H1 (cell line): ENCODE measurements at regions not wholly inside any gene's neighbourhood (a gene's known extent, or its start where the extent isn't known, plus 50 kb on each side); places are given as distances from the start of the nearest gene placed in this dataset.

Experiments used
- CEBPB ChIP-seq: IDR thresholded peaks from 2 replicates; pipeline ENCODE4 v1.6.1; 2012; ENCODE audit warnings: low read depth, low read length
- CTCF ChIP-seq, 3 experiments: IDR thresholded peaks; 1 replicate in 2 of 3; 2 replicates in 1 of 3; pipeline versions ENCODE4 v1.5.1 to v1.6.1; 2011; ENCODE audit warnings: low read length in 3 of 3, mild to moderate bottlenecking in 3 of 3, inconsistent platforms in 2 of 3, low read depth in 1 of 3, moderate library complexity in 1 of 3; ENCODE audit not compliant: insufficient read depth in 1 of 3; ENCODE audit errors: control extremely low read depth in 1 of 3
- FOSL1 ChIP-seq: IDR thresholded peaks from 2 replicates; pipeline ENCODE4 v1.6.1; 2011; ENCODE audit warnings: mild to moderate bottlenecking, low read depth, low read length, moderate library complexity; ENCODE audit not compliant: insufficient read depth
- NRF1 ChIP-seq: IDR thresholded peaks from 2 replicates; pipeline ENCODE4 v1.6.1; 2011; ENCODE audit warnings: mild to moderate bottlenecking, low read depth, low read length, improper control_type of control experiment
- POLR2A ChIP-seq, 2 experiments: IDR thresholded peaks; 1 replicate in 1 of 2; 2 replicates in 1 of 2; pipeline ENCODE4 v1.6.1; 2011; ENCODE audit warnings: low read depth in 2 of 2, low read length in 2 of 2, mild to moderate bottlenecking in 2 of 2; ENCODE audit errors: control extremely low read depth in 1 of 2
- SIRT6 ChIP-seq: IDR thresholded peaks from one replicate; pipeline ENCODE4 v1.7.1; 2012; ENCODE audit warnings: low read length, inconsistent platforms
- SP1 ChIP-seq: IDR thresholded peaks from 2 replicates; pipeline ENCODE4 v1.6.1; 2011; ENCODE audit warnings: low read depth, low read length

GRCh38 chr2:204078003-204078698, 141.6 kb downstream of the ICOS start:
- TF ChIP-seq NRF1 (no peak), SP1 (no peak), POLR2A (IDR thresholded peaks at IDR 0.05; ENCODE audit: control extremely low read depth in 1 of 2, low read depth in 2 of 2, low read length in 2 of 2) (no peak), CTCF (IDR thresholded peaks at IDR 0.05; ENCODE audit: control extremely low read depth in 1 of 3, insufficient read depth in 1 of 3, low read depth in 1 of 3, low read length in 3 of 3) (no peak), CEBPB (no peak), FOSL1 (no peak), SIRT6 (no peak)
